WTC11 (cell line): ENCODE measurements at regions not wholly inside any gene's neighbourhood (a gene's known extent, or its start where the extent isn't known, plus 50 kb on each side); places are given as distances from the start of the nearest gene placed in this dataset.
"Not testable (repeated sequence)": the region's sequence is repeated elsewhere in the genome, so short reads cannot be mapped to it uniquely, and the experiment has no call there.

ENCODE experiments used
- ATAC-seq: fragments of 200-7000 bp; cut with Tn5 transposase; 2 replicates; pipeline ENCODE4 v1.10.0; 2021; ENCODE audit warnings: mild to moderate bottlenecking, moderate library complexity
- CTCF ChIA-PET: fragments of 300-600 bp; sonication (Branson Sonifier 250); formaldehyde crosslinking; loops from one replicate; lab custom pipeline; 2021; ENCODE audit warnings: antibody characterized with exemption; lab: Charles Lee
- POLR2A ChIA-PET: fragments of 350-600 bp; sonication (Branson Sonifier 250); formaldehyde crosslinking; loops from one replicate; lab custom pipeline; 2021; ENCODE audit warnings: antibody characterized with exemption; lab: Charles Lee
- DNase-seq: peaks from one replicate; pipeline ENCODE4 v3.0.0; 2021; ENCODE audit warnings: low spot score
- H3K27ac Mint-ChIP-seq: 2 replicates; pipeline ENCODE4 v1.8.0; 2021; ENCODE audit warnings: mixed read lengths
- H3K27me3 Mint-ChIP-seq: 2 replicates; pipeline ENCODE4 v1.8.0; 2021; ENCODE audit warnings: low read depth, mild to moderate bottlenecking, moderate library complexity, mixed read lengths
- H3K36me3 Mint-ChIP-seq: 2 replicates; pipeline ENCODE4 v1.8.0; 2021; ENCODE audit warnings: mixed read lengths
- H3K4me1 Mint-ChIP-seq: 2 replicates; pipeline ENCODE4 v1.8.0; 2022; ENCODE audit warnings: mixed read lengths
- H3K4me3 Mint-ChIP-seq: 2 replicates; pipeline ENCODE4 v1.8.0; 2021; ENCODE audit warnings: mild to moderate bottlenecking, moderate library complexity, mixed read lengths
- H3K9me3 Mint-ChIP-seq: 2 replicates; pipeline ENCODE4 v1.8.0; 2021; ENCODE audit warnings: mixed read lengths
- ATF2 ChIP-seq: sonication (generic); formaldehyde crosslinking; IDR thresholded peaks from 2 replicates; pipeline ENCODE4 v1.8.1; 2022; ENCODE audit warnings: low read depth, missing genetic modification reagents, borderline replicate concordance
- CBFB ChIP-seq: sonication (generic); formaldehyde crosslinking; IDR thresholded peaks from 2 replicates; pipeline ENCODE4 v1.8.1; 2022; ENCODE audit warnings: mild to moderate bottlenecking, low read depth, missing genetic modification reagents
- ELF4 ChIP-seq: sonication (generic); formaldehyde crosslinking; IDR thresholded peaks from 2 replicates; pipeline ENCODE4 v1.8.1; 2022; ENCODE audit warnings: low read depth, mild to moderate bottlenecking, moderate library complexity, missing genetic modification reagents
- EMX1 ChIP-seq: fragments of 250-450 bp; sonication (Bioruptor Pico); IDR thresholded peaks from 2 replicates; pipeline ENCODE4 v1.8.0; 2021; ENCODE audit warnings: mild to moderate bottlenecking
- GRHL2 ChIP-seq: fragments of 250-450 bp; sonication (Bioruptor Pico); IDR thresholded peaks from 2 replicates; pipeline ENCODE4 v1.8.0; 2022; ENCODE audit warnings: mild to moderate bottlenecking, moderate library complexity; ENCODE audit not compliant: insufficient replicate concordance, severe bottlenecking
- HMGA2 ChIP-seq: fragments of 250-450 bp; sonication (Bioruptor Pico); IDR thresholded peaks from 2 replicates; pipeline ENCODE4 v1.4.0; 2021; ENCODE audit warnings: mild to moderate bottlenecking, moderate library complexity
- JAZF1 ChIP-seq: fragments of 250-450 bp; sonication (Bioruptor Pico); IDR thresholded peaks from 2 replicates; pipeline ENCODE4 v1.9.0; 2021; ENCODE audit warnings: moderate library complexity, mild to moderate bottlenecking, inconsistent platforms
- JUN ChIP-seq: sonication (generic); formaldehyde crosslinking; IDR thresholded peaks from 2 replicates; pipeline ENCODE4 v1.8.0; 2023; ENCODE audit warnings: mild to moderate bottlenecking, missing genetic modification reagents
- NFATC4 ChIP-seq: fragments of 250-450 bp; sonication (Bioruptor Pico); IDR thresholded peaks from 2 replicates; pipeline ENCODE4 v1.9.0; 2021; ENCODE audit warnings: mild to moderate bottlenecking
- NFE2L1 ChIP-seq: sonication (generic); formaldehyde crosslinking; IDR thresholded peaks from 2 replicates; pipeline ENCODE4 v1.8.1; 2023; ENCODE audit warnings: missing genetic modification reagents
- NFYB ChIP-seq: sonication (generic); formaldehyde crosslinking; conservative IDR thresholded peaks from 2 replicates; pipeline ENCODE4 v1.8.0; 2022; ENCODE audit warnings: low read depth, missing genetic modification reagents
- NR2C2 ChIP-seq: sonication (generic); formaldehyde crosslinking; IDR thresholded peaks from 2 replicates; pipeline ENCODE4 v1.8.0; 2022; ENCODE audit warnings: mild to moderate bottlenecking, missing genetic modification reagents
- OVOL2 ChIP-seq: fragments of 250-450 bp; sonication (Bioruptor Pico); IDR thresholded peaks from 2 replicates; pipeline ENCODE4 v1.9.0; 2021; ENCODE audit warnings: mild to moderate bottlenecking, borderline replicate concordance
- PRDM15 ChIP-seq: sonication (generic); formaldehyde crosslinking; IDR thresholded peaks from 2 replicates; pipeline ENCODE4 v1.8.0; 2022; ENCODE audit warnings: missing genetic modification reagents
- PRRX2 ChIP-seq: fragments of 250-450 bp; sonication (Bioruptor Pico); IDR thresholded peaks from 2 replicates; pipeline ENCODE4 v1.8.0; 2021; ENCODE audit warnings: mild to moderate bottlenecking
- RORB ChIP-seq: fragments of 250-450 bp; sonication (Bioruptor Pico); IDR thresholded peaks from 2 replicates; pipeline ENCODE4 v1.9.0; 2021; ENCODE audit warnings: mild to moderate bottlenecking
- SMAD3 ChIP-seq: sonication (generic); formaldehyde crosslinking; IDR thresholded peaks from 2 replicates; pipeline ENCODE4 v1.8.0; 2022; ENCODE audit warnings: missing genetic modification reagents, mild to moderate bottlenecking, borderline replicate concordance
- SMAD4 ChIP-seq: sonication (generic); formaldehyde crosslinking; IDR thresholded peaks from 2 replicates; pipeline ENCODE4 v1.8.0; 2022; ENCODE audit warnings: mild to moderate bottlenecking, missing genetic modification reagents
- ZBTB21 ChIP-seq: sonication (generic); formaldehyde crosslinking; IDR thresholded peaks from 2 replicates; pipeline ENCODE4 v1.8.1; 2023; ENCODE audit warnings: mild to moderate bottlenecking, missing genetic modification reagents, borderline replicate concordance
- ZNF317 ChIP-seq: sonication (generic); formaldehyde crosslinking; IDR thresholded peaks from 2 replicates; pipeline ENCODE4 v1.8.1; 2023; ENCODE audit warnings: low read depth, mild to moderate bottlenecking, moderate library complexity, missing genetic modification reagents, borderline replicate concordance
- ZNF396 ChIP-seq: fragments of 250-450 bp; sonication (Bioruptor Pico); IDR thresholded peaks from 2 replicates; pipeline ENCODE4 v1.8.0; 2021; ENCODE audit warnings: mild to moderate bottlenecking, moderate library complexity, borderline replicate concordance
- TF ChIP-seq, protein P1 (sequence below): sonication (generic); formaldehyde crosslinking; conservative IDR thresholded peaks from 2 replicates; pipeline ENCODE4 v1.8.1; 2023; ENCODE audit warnings: mild to moderate bottlenecking, low read depth, missing genetic modification reagents, moderate library complexity

GRCh38 chr6:74597266-74597665 lies 608.6 kb downstream of the COL12A1 start:
- ChIA-PET CTCF (no interaction called here), POLR2A (no interaction called here)
- no peaks in the 10 kb centered on the region for H3K36me3 Mint-ChIP-seq
- no peak overlapping the region for H3K27ac Mint-ChIP-seq
- H3K4me3 Mint-ChIP-seq, result no peak overlapping the region
- H3K9me3 Mint-ChIP-seq, result peaks cover 8% of the 10 kb centered on the region
- no peak for DNase-seq
- ATAC-seq, result no peak
- H3K27me3 Mint-ChIP-seq, result no peaks in the 10 kb centered on the region
- TF ChIP-seq NFATC4 (CRISPR knock-in tag), result no peak
- TF ChIP-seq ATF2, result no peak
- no peak for TF ChIP-seq NFYB (CRISPR knock-in tag)
- TF ChIP-seq ELF4, result no peak
- TF ChIP-seq CBFB (CRISPR knock-in tag), result no peak
- TF ChIP-seq ZBTB21 (CRISPR knock-in tag), result no peak
- no peak for TF ChIP-seq GRHL2 (CRISPR knock-in tag)
- TF ChIP-seq HMGA2 (CRISPR knock-in tag), result no peak
- no peak for TF ChIP-seq EMX1
- no peak for TF ChIP-seq JAZF1 (CRISPR knock-in tag)
- no peaks in the 10 kb centered on the region for H3K4me1 Mint-ChIP-seq

DNA sequence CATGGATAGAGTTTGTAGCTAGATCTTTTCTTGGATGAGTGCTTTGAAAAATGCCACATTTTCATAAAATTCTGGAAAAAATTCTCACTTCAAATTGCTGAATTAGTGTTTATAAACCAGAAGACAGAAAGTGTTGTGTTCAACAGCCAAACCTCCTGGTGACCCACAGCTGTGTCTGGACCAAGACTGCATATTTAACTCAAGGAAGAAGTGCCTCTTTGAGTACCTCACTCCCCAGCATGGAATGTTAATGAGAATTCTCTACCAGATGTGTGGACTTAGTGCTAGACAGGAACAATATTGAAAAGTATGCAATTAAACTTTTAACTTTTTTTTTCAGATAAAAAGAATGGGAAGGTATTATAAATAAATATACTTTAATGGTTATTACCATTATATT lies 609.3 kb downstream of the COL12A1 start:
- TF ChIP-seq SMAD4 (CRISPR knock-in tag) (no peak), JUN (CRISPR knock-in tag) (no peak), ZNF317 (CRISPR knock-in tag) (no peak), PRDM15 (no peak), NR2C2 (CRISPR knock-in tag) (no peak), PRRX2 (CRISPR knock-in tag) (no peak), ZNF396 (CRISPR knock-in tag) (no peak), OVOL2 (no peak), SMAD3 (CRISPR knock-in tag) (no peak), GRHL2 (CRISPR knock-in tag) (no peak), NFE2L1 (CRISPR knock-in tag) (no peak), JAZF1 (CRISPR knock-in tag) (no peak), RORB (no peak)
- TF ChIP-seq, protein P1, sequence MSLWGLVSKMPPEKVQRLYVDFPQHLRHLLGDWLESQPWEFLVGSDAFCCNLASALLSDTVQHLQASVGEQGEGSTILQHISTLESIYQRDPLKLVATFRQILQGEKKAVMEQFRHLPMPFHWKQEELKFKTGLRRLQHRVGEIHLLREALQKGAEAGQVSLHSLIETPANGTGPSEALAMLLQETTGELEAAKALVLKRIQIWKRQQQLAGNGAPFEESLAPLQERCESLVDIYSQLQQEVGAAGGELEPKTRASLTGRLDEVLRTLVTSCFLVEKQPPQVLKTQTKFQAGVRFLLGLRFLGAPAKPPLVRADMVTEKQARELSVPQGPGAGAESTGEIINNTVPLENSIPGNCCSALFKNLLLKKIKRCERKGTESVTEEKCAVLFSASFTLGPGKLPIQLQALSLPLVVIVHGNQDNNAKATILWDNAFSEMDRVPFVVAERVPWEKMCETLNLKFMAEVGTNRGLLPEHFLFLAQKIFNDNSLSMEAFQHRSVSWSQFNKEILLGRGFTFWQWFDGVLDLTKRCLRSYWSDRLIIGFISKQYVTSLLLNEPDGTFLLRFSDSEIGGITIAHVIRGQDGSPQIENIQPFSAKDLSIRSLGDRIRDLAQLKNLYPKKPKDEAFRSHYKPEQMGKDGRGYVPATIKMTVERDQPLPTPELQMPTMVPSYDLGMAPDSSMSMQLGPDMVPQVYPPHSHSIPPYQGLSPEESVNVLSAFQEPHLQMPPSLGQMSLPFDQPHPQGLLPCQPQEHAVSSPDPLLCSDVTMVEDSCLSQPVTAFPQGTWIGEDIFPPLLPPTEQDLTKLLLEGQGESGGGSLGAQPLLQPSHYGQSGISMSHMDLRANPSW (CRISPR knock-in tag), result no peak
- TF ChIP-seq, all 79 proteins: peak for 0
- H3K4me3 Mint-ChIP-seq, result no peak overlapping the region
- ATAC-seq (no peak), DNase-seq (no peak)
- ChIA-PET CTCF (no interaction called here), POLR2A (no interaction called here)
- H3K36me3 Mint-ChIP-seq, result no peaks in the 10 kb centered on the region
- no peak overlapping the region for H3K27ac Mint-ChIP-seq
- no peaks in the 10 kb centered on the region for H3K27me3 Mint-ChIP-seq
- H3K4me1 Mint-ChIP-seq, result no peaks in the 10 kb centered on the region
- peaks cover 9% of the 10 kb centered on the region for H3K9me3 Mint-ChIP-seq

GRCh38 chr6:74594350-74594749 lies 611.5 kb downstream of the COL12A1 start:
- DNase-seq, H3K4me3 Mint-ChIP-seq, CTCF ChIA-PET, H3K27ac Mint-ChIP-seq, H3K36me3 Mint-ChIP-seq, H3K4me1 Mint-ChIP-seq, H3K27me3 Mint-ChIP-seq, POLR2A ChIA-PET: not testable (repeated sequence)
- peaks cover 20% of the 10 kb centered on the region for H3K9me3 Mint-ChIP-seq
- ATAC-seq, result peak; percentile 69
